GM18526 (cell line): ENCODE measurements at regions not wholly inside any gene's neighbourhood (a gene's known extent, or its start where the extent isn't known, plus 50 kb on each side); places are given as distances from the start of the nearest gene placed in this dataset.

ENCODE experiments used
- POLR2A ChIP-seq: IDR thresholded peaks from 3 replicates; pipeline ENCODE4 v1.6.1; 2011; ENCODE audit not compliant: insufficient read length; ENCODE audit errors: extremely low read depth

DNA sequence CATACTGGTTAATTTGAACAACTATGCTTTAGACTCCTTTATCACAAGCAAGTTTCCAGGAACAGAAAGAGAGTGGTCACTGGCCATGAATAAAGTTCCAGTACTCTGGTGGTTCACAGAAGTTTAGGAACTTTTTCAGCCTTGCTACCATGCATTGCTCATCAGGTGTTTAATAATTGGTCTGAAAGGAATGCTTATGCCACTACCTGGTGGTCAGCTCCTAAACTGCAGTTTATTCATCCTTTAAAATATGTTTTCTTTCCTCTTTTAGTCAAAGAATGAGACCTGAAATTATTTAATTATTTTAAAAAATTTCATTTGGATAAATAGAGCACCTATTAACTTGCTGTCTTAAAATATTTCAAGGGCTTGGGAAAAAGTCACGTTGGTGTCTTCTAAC lies 260.1 kb upstream of the OR4E1 start:
- no peak for TF ChIP-seq POLR2A

DNA sequence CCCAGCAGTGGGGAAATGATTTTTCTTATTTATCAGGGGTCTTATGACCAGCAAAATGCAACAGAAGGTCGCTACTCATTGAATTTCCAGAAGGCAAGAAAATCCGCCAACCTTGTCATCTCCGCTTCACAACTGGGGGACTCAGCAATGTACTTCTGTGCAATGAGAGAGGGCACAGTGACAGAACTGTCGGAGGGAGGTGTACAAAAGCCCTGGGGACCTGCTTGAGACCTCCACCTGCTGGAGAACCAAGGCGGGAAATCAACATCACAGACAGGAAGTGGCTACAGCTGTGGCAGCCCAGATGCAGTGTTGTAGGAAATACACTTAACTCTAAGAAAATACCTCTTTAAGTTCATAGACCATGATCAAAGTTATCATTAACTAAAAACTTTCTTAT lies 250.9 kb upstream of the OR4E1 start:
- TF ChIP-seq POLR2A = no peak

- TF ChIP-seq POLR2A = no peak
These were observed 250.2 kb upstream of the OR4E1 start for GRCh38 chr14:21923820-21924219.

DNA sequence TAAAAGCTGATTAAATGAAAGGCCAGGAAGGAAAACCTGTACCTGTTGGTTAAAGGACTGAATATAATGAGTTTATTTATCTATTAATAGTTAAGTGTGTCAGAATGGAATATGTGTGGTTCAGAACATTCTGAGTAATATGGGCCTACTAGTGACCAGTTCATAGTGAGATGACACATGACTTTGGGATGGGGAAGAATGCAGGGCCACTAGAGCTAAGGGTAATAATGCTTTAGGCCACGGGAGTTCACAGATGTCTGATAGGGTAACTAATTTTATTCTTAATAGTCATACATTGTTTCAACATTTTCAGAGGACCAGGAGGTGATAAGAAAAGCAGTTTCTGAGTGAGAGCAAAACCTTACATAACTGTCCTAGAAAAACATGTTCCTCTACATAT lies 247.8 kb upstream of the OR4E1 start:
- no peak for TF ChIP-seq POLR2A

DNA sequence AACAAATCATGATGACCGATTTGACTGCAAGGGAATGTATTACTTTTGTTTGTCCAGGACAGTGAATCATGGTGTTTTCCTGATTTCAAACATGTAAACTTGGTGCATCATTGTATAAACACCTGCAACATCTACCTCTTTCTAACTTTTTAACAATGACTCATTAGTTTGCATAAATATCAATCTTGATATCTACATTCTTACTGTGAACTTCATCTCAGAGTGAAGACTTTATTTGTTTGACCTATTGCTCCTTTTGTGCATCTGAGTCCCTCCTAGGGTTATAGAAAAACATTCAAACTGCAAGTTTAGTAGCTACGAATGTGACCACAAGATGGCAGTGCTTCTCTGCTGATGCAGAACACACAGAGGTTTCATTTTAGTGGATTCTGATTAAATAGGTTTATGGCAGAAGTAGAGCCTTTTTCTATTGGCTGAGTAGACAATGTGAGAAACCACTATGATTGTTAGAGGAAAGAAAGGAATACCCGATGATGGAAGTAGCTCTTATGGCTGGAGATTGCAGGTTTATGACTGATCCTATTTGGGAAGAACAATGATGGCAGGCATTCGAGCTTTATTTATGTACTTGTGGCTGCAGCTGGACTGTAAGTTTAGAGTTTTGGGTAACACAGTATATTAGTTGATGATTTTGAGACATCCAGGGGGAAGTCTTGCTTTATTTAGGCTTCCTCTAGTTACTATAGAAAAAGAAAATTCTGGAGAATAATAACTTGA lies 244.2 kb upstream of the OR4E1 start:
- no peak for TF ChIP-seq POLR2A

- no peak for TF ChIP-seq POLR2A
These were observed 242.2 kb upstream of the OR4E1 start for GRCh38 chr14:21915826-21916225.

DNA sequence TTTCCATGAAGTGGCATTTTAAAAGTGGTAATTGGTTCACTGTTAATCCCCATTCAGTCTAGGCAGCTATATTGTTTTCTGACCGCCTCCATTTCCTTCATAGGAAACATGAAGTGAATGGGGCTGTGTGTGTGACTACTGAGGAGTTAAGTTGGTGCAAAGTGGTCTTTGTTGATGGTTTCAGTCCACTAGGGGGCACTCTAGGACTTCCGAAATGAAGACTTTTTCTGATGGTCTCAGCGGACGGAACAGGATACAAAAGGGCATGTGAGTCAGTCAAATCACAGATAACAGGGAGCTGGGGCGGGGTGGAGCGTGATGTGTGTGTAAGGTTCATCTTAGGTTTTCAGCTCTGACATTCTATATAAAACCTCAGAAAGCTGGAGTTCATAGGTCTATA lies 240.1 kb upstream of the OR4E1 start:
- no peak for TF ChIP-seq POLR2A

- TF ChIP-seq POLR2A = no peak
These were observed 238.7 kb upstream of the OR4E1 start for GRCh38 chr14:21912367-21912766.

GRCh38 chr14:21911877-21912276 lies 238.3 kb upstream of the OR4E1 start:
- TF ChIP-seq POLR2A = no peak

- TF ChIP-seq POLR2A = no peak
These were observed 236.6 kb upstream of the OR4E1 start for GRCh38 chr14:21910260-21910659.

- no peak for TF ChIP-seq POLR2A
These were observed 229.1 kb upstream of the OR4E1 start for GRCh38 chr14:21902561-21903181.

DNA sequence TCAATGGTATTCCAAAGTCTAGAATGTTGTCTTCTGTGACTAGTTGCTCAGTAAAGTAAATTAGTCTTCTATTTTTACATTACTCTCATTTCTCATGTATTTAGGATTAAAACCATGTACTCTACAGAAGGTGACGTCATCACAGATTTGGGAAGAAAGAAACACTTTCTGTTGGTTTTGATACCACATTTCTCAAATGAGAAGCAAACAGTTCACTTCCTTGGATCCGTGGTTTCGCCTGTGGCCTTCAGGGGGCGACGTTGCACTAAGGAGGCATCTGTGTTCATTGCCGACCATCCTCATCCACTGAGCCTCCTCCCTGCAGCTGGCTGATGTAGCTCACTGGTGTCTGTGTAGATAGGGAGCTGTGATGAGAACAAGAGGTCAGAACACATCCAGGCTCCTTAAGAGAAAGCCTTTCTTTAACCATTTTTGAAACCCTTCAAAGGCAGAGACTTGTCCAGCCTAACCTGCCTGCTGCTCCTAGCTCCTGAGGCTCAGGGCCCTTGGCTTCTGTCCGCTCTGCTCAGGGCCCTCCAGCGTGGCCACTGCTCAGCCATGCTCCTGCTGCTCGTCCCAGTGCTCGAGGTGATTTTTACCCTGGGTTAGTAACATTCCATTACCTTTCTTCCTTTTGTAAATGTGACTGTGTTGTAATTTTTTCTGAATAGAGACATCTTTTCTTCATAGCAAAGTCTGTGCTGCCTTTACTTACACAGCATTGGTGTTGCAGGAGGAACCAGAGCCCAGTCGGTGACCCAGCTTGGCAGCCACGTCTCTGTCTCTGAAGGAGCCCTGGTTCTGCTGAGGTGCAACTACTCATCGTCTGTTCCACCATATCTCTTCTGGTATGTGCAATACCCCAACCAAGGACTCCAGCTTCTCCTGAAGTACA lies 220.6 kb upstream of the OR4E1 start:
- no peak for TF ChIP-seq POLR2A

GRCh38 chr14:21891921-21892320 lies 218.3 kb upstream of the OR4E1 start:
- no peak for TF ChIP-seq POLR2A

DNA sequence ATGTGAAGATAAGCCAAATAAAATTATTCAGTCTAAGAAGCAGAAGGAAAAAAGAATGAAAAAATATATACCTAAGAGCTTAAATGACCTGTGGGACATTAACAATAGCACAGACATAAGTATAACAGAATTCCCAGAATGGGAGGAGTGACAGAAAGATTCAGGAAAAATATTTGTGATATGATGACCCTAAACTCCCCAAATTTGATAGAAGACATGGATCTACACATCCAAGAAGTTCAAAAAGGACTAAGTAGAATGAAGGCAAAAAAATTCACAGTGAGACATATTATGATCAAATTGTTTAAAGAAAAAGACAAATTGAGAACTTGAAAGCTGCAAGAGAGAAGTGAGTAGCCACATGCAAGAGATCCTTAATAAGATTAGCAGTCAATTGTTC lies 211.4 kb upstream of the OR4E1 start:
- TF ChIP-seq POLR2A = no peak

DNA sequence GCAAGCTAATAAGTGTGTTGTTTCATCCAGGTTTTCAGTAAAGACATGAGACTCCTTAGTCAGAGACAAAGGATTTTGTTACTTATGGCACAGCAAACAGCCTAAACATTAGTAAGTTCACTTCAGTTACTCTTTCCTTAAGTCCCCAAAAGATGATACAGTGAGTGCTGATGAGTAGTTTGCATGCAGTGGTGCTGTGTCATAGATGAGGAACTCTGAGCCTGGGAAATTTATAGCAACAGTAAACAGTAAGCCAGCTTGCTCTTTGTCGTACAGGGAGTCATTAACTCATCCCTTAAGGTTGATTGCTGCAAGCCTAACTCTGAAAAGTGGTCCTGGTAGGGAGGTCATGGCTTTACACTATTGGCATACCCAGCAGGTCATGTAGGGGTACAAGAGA lies 208.6 kb upstream of the OR4E1 start:
- TF ChIP-seq POLR2A = no peak

DNA sequence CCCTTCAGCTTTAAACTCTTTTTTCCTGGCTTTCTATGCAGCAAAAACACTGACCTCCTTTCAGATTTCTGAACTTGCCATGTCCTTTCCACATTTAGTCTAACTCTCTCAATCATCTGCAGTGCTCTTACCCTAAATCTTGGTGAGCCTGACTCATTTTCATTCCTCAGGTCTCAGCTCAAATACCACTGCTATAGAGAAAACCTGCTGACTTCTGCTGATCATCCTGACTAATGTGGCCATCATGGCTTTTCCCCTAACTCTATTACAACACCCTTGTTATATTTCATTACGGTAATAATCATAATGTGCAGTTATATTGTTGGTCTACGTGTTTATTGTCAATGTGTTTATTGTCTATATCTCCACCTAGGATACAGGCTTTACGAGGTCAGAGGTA lies 207.3 kb upstream of the OR4E1 start:
- no peak for TF ChIP-seq POLR2A
